Right lobe of liver (tissue), 4 donors: ENCODE measurements at regions not wholly inside any gene's neighbourhood (a gene's known extent, or its start where the extent isn't known, plus 50 kb on each side); places are given as distances from the start of the nearest gene placed in this dataset.

Experiments used
- POLR2A ChIP-seq: fragments of 450-650 bp; IDR thresholded peaks from one replicate; pipeline ENCODE4 v1.6.1; 2017; ENCODE audit warnings: antibody characterized with exemption, mild to moderate bottlenecking
- TF ChIP-seq, protein P1 (sequence below), 4 donors: fragments of 200-600 bp in 3 of 4; fragments of 450-650 bp in 1 of 4; IDR thresholded peaks; one replicate each; pipeline versions ENCODE4 v1.5.1 to v1.8.0; 2016 to 2022; ENCODE audit warnings: antibody characterized with exemption in 4 of 4, mild to moderate bottlenecking in 2 of 4
- donor health status: DM: no; HTN: no; CAD: no.
- donor health status: DM: no; HTN: no; CAD: no.
- donor health status: DM: no; HTN: yes; CAD: no.

DNA sequence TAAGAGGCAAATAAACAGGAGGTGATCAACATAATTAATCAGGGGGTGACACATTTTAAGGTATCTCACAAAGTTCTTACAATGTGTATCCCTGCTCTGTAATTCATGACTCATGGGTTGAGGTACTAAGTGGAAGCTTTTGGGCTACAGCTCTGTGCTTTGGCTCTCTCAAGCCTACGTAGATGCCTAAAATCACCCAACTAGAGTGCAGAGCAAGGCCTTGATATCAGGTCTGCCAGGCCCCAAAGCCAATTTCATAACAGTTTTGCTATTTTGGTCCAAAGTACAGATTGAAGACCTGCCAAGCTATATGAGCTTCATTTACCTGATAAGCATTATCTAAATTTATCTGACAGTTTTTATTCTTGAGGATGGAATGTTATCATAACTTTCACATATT lies 175.3 kb upstream of the BET1 start:
- TF ChIP-seq, protein P1, sequence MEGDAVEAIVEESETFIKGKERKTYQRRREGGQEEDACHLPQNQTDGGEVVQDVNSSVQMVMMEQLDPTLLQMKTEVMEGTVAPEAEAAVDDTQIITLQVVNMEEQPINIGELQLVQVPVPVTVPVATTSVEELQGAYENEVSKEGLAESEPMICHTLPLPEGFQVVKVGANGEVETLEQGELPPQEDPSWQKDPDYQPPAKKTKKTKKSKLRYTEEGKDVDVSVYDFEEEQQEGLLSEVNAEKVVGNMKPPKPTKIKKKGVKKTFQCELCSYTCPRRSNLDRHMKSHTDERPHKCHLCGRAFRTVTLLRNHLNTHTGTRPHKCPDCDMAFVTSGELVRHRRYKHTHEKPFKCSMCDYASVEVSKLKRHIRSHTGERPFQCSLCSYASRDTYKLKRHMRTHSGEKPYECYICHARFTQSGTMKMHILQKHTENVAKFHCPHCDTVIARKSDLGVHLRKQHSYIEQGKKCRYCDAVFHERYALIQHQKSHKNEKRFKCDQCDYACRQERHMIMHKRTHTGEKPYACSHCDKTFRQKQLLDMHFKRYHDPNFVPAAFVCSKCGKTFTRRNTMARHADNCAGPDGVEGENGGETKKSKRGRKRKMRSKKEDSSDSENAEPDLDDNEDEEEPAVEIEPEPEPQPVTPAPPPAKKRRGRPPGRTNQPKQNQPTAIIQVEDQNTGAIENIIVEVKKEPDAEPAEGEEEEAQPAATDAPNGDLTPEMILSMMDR (IDR thresholded peaks at IDR 0.05) = no peak
- TF ChIP-seq POLR2A = no peak
